ENCODE measurements at regions not wholly inside any gene's neighbourhood (a gene's known extent, or its start where the extent isn't known, plus 50 kb on each side); places are given as distances from the start of the nearest gene placed in this dataset.

GRCh38 chr12:76611533-76611932 is 52.0 kb upstream of the OSBPL8 start:
- DNase-seq: no peak
- intact Hi-C loops (cut with DNase I): no loop called here

GRCh38 chr12:76614364-76614763 is 54.8 kb upstream of the OSBPL8 start:
- no peak for DNase-seq
- intact Hi-C loops (cut with DNase I): no loop called here

- no peak for DNase-seq
- intact Hi-C loops (cut with DNase I): no loop called here
These were observed 58.5 kb upstream of the OSBPL8 start for GRCh38 chr12:76618031-76618430.

GRCh38 chr12:76621582-76622024 is 62.0 kb upstream of the OSBPL8 start:
- intact Hi-C loops (cut with DNase I): loop anchor here (5.0 kb wide), 2 partner anchors 171 to 391 kb away; no protein-coding TSS in a partner anchor

GRCh38 chr12:76622351-76622750 is 62.8 kb upstream of the OSBPL8 start:
- DNase-seq: no peak
- intact Hi-C loops (cut with DNase I): loop anchor here (5.0 kb wide), 2 partner anchors 170 to 390 kb away; no protein-coding TSS in a partner anchor

More at GRCh38 chr12:76621582-76622024, 62.0 kb upstream of the OSBPL8 start:
- DNase-seq: peak; percentile 40 to 91 (median 76)

- intact Hi-C loops (cut with DNase I): loop anchor here (5.0 kb wide), 2 partner anchors 169 to 389 kb away; no protein-coding TSS in a partner anchor
- DNase-seq: no peak
These were observed 63.3 kb upstream of the OSBPL8 start for GRCh38 chr12:76622915-76623314.

- no peak for DNase-seq
These were observed 64.4 kb upstream of the OSBPL8 start for GRCh38 chr12:76623931-76624330.

GRCh38 chr12:76627346-76628135 is 68.0 kb upstream of the OSBPL8 start:
- no peak for DNase-seq
- intact Hi-C loops (cut with DNase I): no loop called here

More at GRCh38 chr12:76623931-76624330, 64.4 kb upstream of the OSBPL8 start:
- intact Hi-C loops (cut with DNase I): loop anchor here (5.0 kb wide), 2 partner anchors 168 to 388 kb away; no protein-coding TSS in a partner anchor

- DNase-seq: no peak
- intact Hi-C loops (cut with DNase I): no loop called here
These were observed 69.2 kb upstream of the OSBPL8 start for GRCh38 chr12:76628745-76629144.

GRCh38 chr12:76631741-76632140 is 72.2 kb upstream of the OSBPL8 start:
- intact Hi-C loops (cut with DNase I): no loop called here

GRCh38 chr12:76633415-76633814 is 73.8 kb upstream of the OSBPL8 start:
- intact Hi-C loops (cut with DNase I): no loop called here
- no peak for DNase-seq

More at GRCh38 chr12:76631741-76632140, 72.2 kb upstream of the OSBPL8 start:
- no peak for DNase-seq

GRCh38 chr12:76634133-76634532 is 74.6 kb upstream of the OSBPL8 start:
- intact Hi-C loops (cut with DNase I): no loop called here
- DNase-seq: no peak

- no peak for DNase-seq
- intact Hi-C loops (cut with DNase I): no loop called here
These were observed 76.6 kb upstream of the OSBPL8 start for GRCh38 chr12:76636121-76636692.

- intact Hi-C loops (cut with DNase I): no loop called here
- DNase-seq: no peak
These were observed 78.2 kb upstream of the OSBPL8 start for GRCh38 chr12:76637807-76638206.

GRCh38 chr12:76639646-76640045 is 80.1 kb upstream of the OSBPL8 start:
- intact Hi-C loops (cut with DNase I): no loop called here
- peak in 40 of 42 donors; percentile 20 to 91 (median 63) for DNase-seq

- intact Hi-C loops (cut with DNase I): no loop called here
These were observed 81.5 kb upstream of the OSBPL8 start for GRCh38 chr12:76641073-76641472.

GRCh38 chr12:76641961-76642360 is 82.4 kb upstream of the OSBPL8 start:
- no peak for DNase-seq
- intact Hi-C loops (cut with DNase I): no loop called here

More at GRCh38 chr12:76641073-76641472, 81.5 kb upstream of the OSBPL8 start:
- DNase-seq: no peak

- intact Hi-C loops (cut with DNase I): no loop called here
- DNase-seq: no peak
These were observed 83.9 kb upstream of the OSBPL8 start for GRCh38 chr12:76643438-76643837.

GRCh38 chr12:76644950-76645349 is 85.4 kb upstream of the OSBPL8 start:
- intact Hi-C loops (cut with DNase I): no loop called here
- no peak for DNase-seq

- DNase-seq: no peak
- intact Hi-C loops (cut with DNase I): no loop called here
These were observed 86.4 kb upstream of the OSBPL8 start for GRCh38 chr12:76645934-76646333.

Data from head of caudate nucleus (tissue), 42 donors.